Transverse colon (tissue), 4 donors: ENCODE measurements at regions not wholly inside any gene's neighbourhood (a gene's known extent, or its start where the extent isn't known, plus 50 kb on each side); places are given as distances from the start of the nearest gene placed in this dataset.

Source experiments
- DNase-seq: peaks from one replicate; pipeline ENCODE4 v3.0.0-alpha.2; 2019
- H3K27ac ChIP-seq, 4 donors: fragments of 200-600 bp; sonication (generic); 2 replicates each; pipeline ENCODE4 v1.5.1; 2016 to 2018; ENCODE audit warnings: inconsistent platforms in 4 of 4
- H3K27me3 ChIP-seq: fragments of 200-600 bp; sonication (generic); 2 replicates; pipeline ENCODE4 v1.5.1; 2017; ENCODE audit warnings: inconsistent platforms
- H3K36me3 ChIP-seq, 4 donors: fragments of 200-600 bp; sonication (generic); 2 replicates each; pipeline ENCODE4 v1.5.1; 2017 to 2019; ENCODE audit warnings: inconsistent platforms in 4 of 4
- H3K4me1 ChIP-seq, 4 donors: fragments of 200-600 bp; sonication (generic); 2 replicates each; pipeline ENCODE4 v1.5.1; 2017 to 2020; ENCODE audit warnings: inconsistent platforms in 4 of 4
- H3K4me3 ChIP-seq, 4 donors: fragments of 200-600 bp; sonication (generic); 1 replicate in 1 of 4; 2 replicates in 3 of 4; pipeline versions ENCODE4 v1.5.1 to v1.6.1; 2017 to 2019; ENCODE audit warnings: inconsistent platforms in 4 of 4
- H3K9me3 ChIP-seq, 2 donors: fragments of 200-600 bp; sonication (generic); 2 replicates each; pipeline ENCODE4 v1.5.1; 2017 to 2019; ENCODE audit warnings: inconsistent platforms in 2 of 2
- EP300 ChIP-seq: sonication (generic); formaldehyde crosslinking; IDR thresholded peaks from one replicate; pipeline ENCODE4 v1.6.1; 2017; ENCODE audit warnings: antibody characterized with exemption, low read depth
- POLR2A ChIP-seq: fragments of 450-650 bp; IDR thresholded peaks from one replicate; pipeline ENCODE4 v1.6.1; 2016; ENCODE audit warnings: antibody characterized with exemption, mild to moderate bottlenecking, moderate library complexity
- POLR2AphosphoS5 ChIP-seq, 3 donors: sonication (generic); formaldehyde crosslinking; IDR thresholded peaks; one replicate each; pipeline ENCODE4 v1.6.1; 2016; ENCODE audit warnings: antibody characterized with exemption in 3 of 3
- WGBS, 2 donors: methylation state at CpG; one replicate each; pipeline ENCODE4 v1.1.5; 2018; ENCODE audit warnings: low coverage in 1 of 2; 5-methylcytosine and 5-hydroxymethylcytosine counted together
- in situ Hi-C, 4 donors: fragments of 200-750 bp; cut with MboI; loops; one replicate each; pipeline versions ENCODE4 v1.15.0 to v1.15.1; 2017; ENCODE audit warnings: low sequenced_read_pairs in 3 of 4, low pct_ligation_motif_present in 1 of 4, low pct_unique_long_range_greater_than_20kb in 1 of 4
- intact Hi-C: fragments of 100-400 bp; cut with DNase I; formaldehyde crosslinking; loops from one replicate; pipeline ENCODE4 v1.15.1; 2023; ENCODE audit warnings: low total_unique reads
- TF ChIP-seq, protein P1 (sequence below), 5 experiments: fragments of 200-600 bp in 3 of 5; fragments of 450-650 bp in 2 of 5; sonication (generic) in 3 of 5; IDR thresholded peaks; 1 replicate in 2 of 5; 2 replicates in 3 of 5; pipeline ENCODE4 v1.5.1; 2016 to 2017; ENCODE audit warnings: antibody characterized with exemption in 5 of 5, inconsistent platforms in 3 of 5, mild to moderate bottlenecking in 2 of 5, moderate library complexity in 1 of 5

DNA sequence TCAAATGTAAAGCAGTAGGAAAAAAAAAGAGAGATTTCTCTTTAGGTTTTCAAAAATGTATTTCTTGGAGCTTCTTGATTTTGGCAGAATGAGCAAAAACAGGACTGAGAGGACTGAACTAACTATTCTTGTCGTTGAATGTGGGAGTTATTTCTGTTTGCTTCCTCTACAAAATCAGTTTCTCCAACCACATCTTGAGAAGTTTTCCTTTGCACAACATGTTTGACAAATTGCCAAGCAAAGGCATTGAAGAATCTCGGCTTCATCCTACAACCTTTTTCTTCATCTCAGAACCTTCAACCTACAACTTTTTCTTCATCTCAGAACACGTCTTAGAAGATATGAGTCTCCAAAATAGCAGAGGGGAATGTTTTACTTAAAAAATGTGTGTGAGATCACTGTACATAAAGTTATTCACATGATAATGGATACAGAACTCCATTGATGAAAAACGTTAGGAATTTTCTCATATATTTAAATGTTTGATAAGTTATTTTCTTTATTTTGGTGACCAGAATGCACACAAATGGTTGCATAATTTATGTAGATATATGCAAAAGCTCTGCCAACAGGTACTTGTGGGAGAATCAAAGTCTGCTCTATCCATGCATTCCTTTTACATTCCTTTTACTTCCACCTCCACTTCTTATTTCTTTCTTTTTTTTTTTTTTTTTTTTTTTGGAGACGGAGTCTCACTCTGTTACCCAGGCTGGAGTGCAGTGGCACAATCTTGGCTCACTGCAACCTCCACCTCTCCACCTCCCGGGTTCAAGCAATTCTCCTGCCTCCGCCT, 370.0 kb downstream of the KCNJ2 start:
- Histone ChIP-seq H3K9me3 (no peaks in the 10 kb centered on the region), H3K27me3 (no peaks in the 10 kb centered on the region), H3K36me3 (no peaks in the 10 kb centered on the region), H3K4me1 (no peaks in the 10 kb centered on the region), H3K27ac (no peak overlapping the region), H3K4me3 (no peak overlapping the region)
- TF ChIP-seq, protein P1, sequence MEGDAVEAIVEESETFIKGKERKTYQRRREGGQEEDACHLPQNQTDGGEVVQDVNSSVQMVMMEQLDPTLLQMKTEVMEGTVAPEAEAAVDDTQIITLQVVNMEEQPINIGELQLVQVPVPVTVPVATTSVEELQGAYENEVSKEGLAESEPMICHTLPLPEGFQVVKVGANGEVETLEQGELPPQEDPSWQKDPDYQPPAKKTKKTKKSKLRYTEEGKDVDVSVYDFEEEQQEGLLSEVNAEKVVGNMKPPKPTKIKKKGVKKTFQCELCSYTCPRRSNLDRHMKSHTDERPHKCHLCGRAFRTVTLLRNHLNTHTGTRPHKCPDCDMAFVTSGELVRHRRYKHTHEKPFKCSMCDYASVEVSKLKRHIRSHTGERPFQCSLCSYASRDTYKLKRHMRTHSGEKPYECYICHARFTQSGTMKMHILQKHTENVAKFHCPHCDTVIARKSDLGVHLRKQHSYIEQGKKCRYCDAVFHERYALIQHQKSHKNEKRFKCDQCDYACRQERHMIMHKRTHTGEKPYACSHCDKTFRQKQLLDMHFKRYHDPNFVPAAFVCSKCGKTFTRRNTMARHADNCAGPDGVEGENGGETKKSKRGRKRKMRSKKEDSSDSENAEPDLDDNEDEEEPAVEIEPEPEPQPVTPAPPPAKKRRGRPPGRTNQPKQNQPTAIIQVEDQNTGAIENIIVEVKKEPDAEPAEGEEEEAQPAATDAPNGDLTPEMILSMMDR (IDR thresholded peaks at IDR 0.05) = no peak
- no peak for TF ChIP-seq POLR2A
- TF ChIP-seq POLR2AphosphoS5 (IDR thresholded peaks at IDR 0.05) = no peak
- TF ChIP-seq EP300 = no peak
- in situ Hi-C loops = no loop called here
- 58 to 67% methylated on average over 5 to 7 of the region's 7 CpGs for WGBS, 2 donors
- DNase-seq = no peak
- intact Hi-C loops = no loop called here

DNA sequence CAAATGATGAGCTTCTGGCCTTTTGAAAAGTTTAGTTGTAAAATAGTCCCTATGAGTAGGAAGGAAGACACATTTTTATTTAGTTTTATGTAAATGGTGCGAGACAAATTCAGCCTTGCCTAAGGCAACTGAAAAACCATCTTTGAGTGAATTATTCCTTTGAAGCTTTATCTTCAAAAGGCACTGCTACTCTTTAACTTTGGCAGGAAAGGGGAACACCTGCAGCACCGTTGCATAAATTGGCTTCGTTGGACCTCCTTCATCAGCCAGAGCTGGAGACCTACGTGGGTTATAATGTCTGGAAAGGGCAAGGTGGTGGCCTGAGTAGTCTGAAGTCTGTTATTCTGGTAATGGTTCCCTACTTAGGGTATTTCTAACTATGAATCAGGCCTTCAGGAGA, 373.5 kb downstream of the KCNJ2 start:
- Histone ChIP-seq H3K27me3 (no peaks in the 10 kb centered on the region), H3K4me3 (no peak overlapping the region), H3K9me3 (no peaks in the 10 kb centered on the region), H3K4me1 (no peaks in the 10 kb centered on the region), H3K27ac (no peak overlapping the region), H3K36me3 (no peaks in the 10 kb centered on the region)
- TF ChIP-seq EP300 (no peak), POLR2A (no peak), POLR2AphosphoS5 (IDR thresholded peaks at IDR 0.05) (no peak)
- TF ChIP-seq, protein P1 (IDR thresholded peaks at IDR 0.05) = no peak
- in situ Hi-C loops = no loop called here
- WGBS, 2 donors = 50 to 70% methylated on average over 3 to 4 of the region's 4 CpGs
- no peak for DNase-seq
- intact Hi-C loops = no loop called here

DNA sequence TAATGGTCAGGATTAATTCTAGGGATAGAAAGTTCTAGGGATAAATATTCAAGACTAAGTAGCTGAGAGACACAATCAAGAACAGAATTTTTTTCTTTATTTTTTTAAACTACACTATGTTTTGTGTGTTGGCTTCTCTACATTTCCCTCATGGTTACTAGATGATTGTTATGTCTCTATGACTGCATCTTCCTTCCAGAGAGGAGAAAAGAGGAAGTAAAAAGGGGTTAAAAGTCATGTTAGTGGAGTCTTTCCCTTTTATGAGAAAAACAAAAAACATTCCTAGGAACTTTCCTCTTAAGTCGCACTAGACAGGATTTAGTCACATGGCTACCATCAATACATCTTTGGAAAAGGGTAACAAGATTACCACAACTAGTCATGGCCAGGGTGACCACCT, 375.0 kb downstream of the KCNJ2 start:
- no peak overlapping the region for H3K27ac ChIP-seq
- no peaks in the 10 kb centered on the region for H3K9me3 ChIP-seq
- no peaks in the 10 kb centered on the region for H3K27me3 ChIP-seq
- H3K36me3 ChIP-seq = no peaks in the 10 kb centered on the region
- no peak for DNase-seq
- TF ChIP-seq EP300 (no peak), POLR2A (no peak), POLR2AphosphoS5 (IDR thresholded peaks at IDR 0.05) (no peak)
- TF ChIP-seq, protein P1 (IDR thresholded peaks at IDR 0.05) = no peak
- H3K4me3 ChIP-seq = no peak overlapping the region
- WGBS, 2 donors = 88 to 90% methylated on average over 1 of the region's 1 CpG
- no peaks in the 10 kb centered on the region for H3K4me1 ChIP-seq
- in situ Hi-C loops = no loop called here
- intact Hi-C loops = no loop called here

DNA sequence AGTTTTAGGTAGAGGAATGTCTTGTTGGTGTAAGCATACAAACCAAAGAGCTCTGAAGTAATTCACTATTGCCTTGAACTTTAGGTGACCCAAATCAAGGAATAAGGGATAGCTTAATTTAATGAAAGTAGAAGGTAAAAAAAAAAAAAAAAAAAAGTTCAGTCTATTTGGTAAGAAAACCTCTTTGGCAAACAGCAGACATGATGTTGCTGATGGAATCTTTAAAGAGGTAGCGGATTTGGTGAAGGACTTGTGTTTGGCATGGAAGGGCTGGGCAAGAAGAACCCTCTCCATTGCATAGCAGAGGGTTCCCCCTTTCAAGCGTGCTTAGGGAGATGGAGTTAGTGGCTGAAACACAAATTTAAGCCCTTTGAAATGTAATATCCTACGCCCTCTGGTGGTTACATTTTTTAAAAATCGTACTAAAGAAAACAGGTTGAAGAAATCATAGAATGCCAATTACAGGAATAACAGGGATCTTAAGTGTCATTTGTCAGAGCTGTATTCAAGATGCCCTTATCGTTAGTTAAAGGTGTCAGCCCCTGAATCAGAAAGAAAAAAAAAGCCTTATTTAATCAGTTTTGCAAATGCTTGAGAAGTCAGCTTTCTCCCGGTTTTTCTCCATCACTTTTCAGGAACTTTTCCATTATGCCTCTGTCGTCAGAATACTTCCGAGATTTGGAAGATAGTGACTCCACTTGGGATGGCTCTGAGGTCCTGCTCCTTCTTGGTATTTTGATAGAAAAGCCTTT, 383.1 kb downstream of the KCNJ2 start:
- no peaks in the 10 kb centered on the region for H3K36me3 ChIP-seq
- in situ Hi-C loops (loop anchor here (10.0 to 25.0 kb wide), 3 partner anchors 378 to 990 kb away; partner anchors contain the start of gene KCNJ2 (in 1 of the 4)), intact Hi-C loops (no loop called here)
- 28 to 29% methylated on average over 7 to 8 of the region's 8 CpGs for WGBS, 2 donors
- no peak for TF ChIP-seq POLR2A
- TF ChIP-seq POLR2AphosphoS5 (IDR thresholded peaks at IDR 0.05) = no peak
- TF ChIP-seq, protein P1 (IDR thresholded peaks at IDR 0.05) = peak; percentile 50 to 66 (median 54)
- no peak for TF ChIP-seq EP300
- no peak overlapping the region for H3K4me3 ChIP-seq
- no peaks in the 10 kb centered on the region for H3K4me1 ChIP-seq
- no peak overlapping the region for H3K27ac ChIP-seq
- no peaks in the 10 kb centered on the region for H3K27me3 ChIP-seq
- no peaks in the 10 kb centered on the region for H3K9me3 ChIP-seq
- no peak for DNase-seq
